K562 (cell line): ENCODE measurements at regions not wholly inside any gene's neighbourhood (a gene's known extent, or its start where the extent isn't known, plus 50 kb on each side); places are given as distances from the start of the nearest gene placed in this dataset.

Experiments used
- ATAC-seq: fragments of 200-7000 bp; cut with Tn5 transposase; 3 replicates; pipeline ENCODE4 v1.9.1; 2020; ENCODE audit warnings: moderate library complexity
- BruUV-seq: library from RNA; stranded (reverse); fragments of 400-500 nt; replicated peaks from 2 replicates; lab custom pipeline; 2021; lab: Mats Ljungman, UMichigan
- CTCF ChIA-PET: fragments of 300-600 bp; formaldehyde crosslinking; extraction: SDS; loops from one replicate; lab custom pipeline; 2021; ENCODE audit warnings: low intra/inter-chr PET ratio; lab: Yijun Ruan, JAX
- POLR2A ChIA-PET: fragments of 300-600, 350-650 bp; sonication (Branson Sonifier 250); formaldehyde crosslinking; extraction: SDS; loops from one replicate; lab custom pipeline; 2021; ENCODE audit warnings: antibody characterized with exemption, inconsistent platforms; lab: Yijun Ruan, JAX
- DNase-seq, 4 experiments: peaks; one replicate each; pipeline versions ENCODE4 v3.0.0 to v3.0.0-alpha.2; 2011 to 2018; ENCODE audit warnings: low spot score in 3 of 4, mixed read lengths in 3 of 4; ENCODE audit errors: extremely low read depth in 1 of 4
- FAIRE-seq: peaks from 2 replicates; lab custom pipeline; 2011; peaks lifted over from hg19 to GRCh38; lab: Jason Lieb, UNC
- H2AFZ ChIP-seq: 2 replicates; pipeline ENCODE4 v1.6.0; 2011; ENCODE audit warnings: low read depth, low read length, control low read depth, inconsistent platforms
- H3K27ac ChIP-seq: fragments of 200-600 bp; 3 replicates; pipeline ENCODE4 v1.8.0; 2011; ENCODE audit warnings: low read depth, mild to moderate bottlenecking, control low read depth, inconsistent platforms, low read length, moderate library complexity, mixed read lengths; ENCODE audit errors: extremely low read depth
- H3K27me3 ChIP-seq, 2 experiments: fragments of 300-600 bp in 1 of 2; 2 replicates in 1 of 2; 3 replicates in 1 of 2; pipeline versions ENCODE4 v1.6.0 to v1.8.0; 2011; ENCODE audit warnings: inconsistent platforms in 2 of 2, low read length in 2 of 2, mild to moderate bottlenecking in 1 of 2, mixed read lengths in 1 of 2, moderate library complexity in 1 of 2; ENCODE audit not compliant: control insufficient read depth in 2 of 2, insufficient read depth in 2 of 2
- H3K36me3 ChIP-seq: fragments of 300-600 bp; 3 replicates; pipeline ENCODE4 v1.8.0; 2011; ENCODE audit warnings: mild to moderate bottlenecking, low read length, inconsistent platforms; ENCODE audit not compliant: control insufficient read depth, insufficient read depth
- H3K4me1 ChIP-seq, 2 experiments: fragments of 200-600 bp in 1 of 2; replicated peaks in 1 of 2; 2 replicates in 1 of 2; 3 replicates in 1 of 2; pipeline versions ENCODE4 v1.5.1 to v1.8.0; 2011; ENCODE audit warnings: inconsistent platforms in 2 of 2, low read length in 2 of 2, mild to moderate bottlenecking in 1 of 2, mixed read lengths in 1 of 2, moderate library complexity in 1 of 2; ENCODE audit not compliant: control insufficient read depth in 2 of 2, insufficient read depth in 2 of 2
- H3K4me2 ChIP-seq: 2 replicates; pipeline ENCODE4 v1.6.1; 2011; ENCODE audit warnings: low read length, control low read depth, inconsistent platforms, mixed read lengths; ENCODE audit not compliant: insufficient read depth
- H3K4me3 ChIP-seq: fragments of 200-600 bp; sonication (generic), shearing (Covaris generic); 2 replicates; pipeline ENCODE4 v1.5.1; 2016; ENCODE audit warnings: control low read depth, inconsistent platforms
- H3K79me2 ChIP-seq: fragments of 200-600 bp; 3 replicates; pipeline ENCODE4 v1.8.0; 2011; ENCODE audit warnings: low read length, inconsistent platforms; ENCODE audit not compliant: control insufficient read depth, insufficient read depth
- H3K9ac ChIP-seq, 2 experiments: 2 replicates each; pipeline versions ENCODE4 v1.6.0 to v1.6.1; 2011; ENCODE audit warnings: low read depth in 2 of 2, low read length in 2 of 2, control low read depth in 1 of 2, inconsistent platforms in 1 of 2, mild to moderate bottlenecking in 1 of 2, mixed read lengths in 1 of 2; ENCODE audit not compliant: insufficient read depth in 1 of 2
- H3K9me1 ChIP-seq: one replicate; pipeline ENCODE4 v1.6.0; 2011; ENCODE audit warnings: inconsistent platforms, mild to moderate bottlenecking, low read length, moderate library complexity; ENCODE audit not compliant: control insufficient read depth, insufficient read depth
- H3K9me3 ChIP-seq: replicated peaks from 2 replicates; pipeline ENCODE4 v1.5.1; 2011; ENCODE audit warnings: low read depth, low read length, inconsistent platforms; ENCODE audit not compliant: control insufficient read depth, insufficient read depth
- H4K20me1 ChIP-seq: replicated peaks from 2 replicates; pipeline ENCODE4 v1.6.1; 2011; ENCODE audit warnings: low read length, inconsistent platforms, mixed read lengths; ENCODE audit not compliant: control insufficient read depth, insufficient read depth
- E2F8 ChIP-seq: fragments of 450-650 bp; IDR thresholded peaks from 2 replicates; pipeline ENCODE4 v1.7.1; 2018; ENCODE audit warnings: mild to moderate bottlenecking, low read depth; ENCODE audit not compliant: partially characterized antibody
- EHMT2 ChIP-seq: fragments of 450-650 bp; IDR thresholded peaks from 2 replicates; pipeline ENCODE4 v1.6.1; 2018; ENCODE audit warnings: antibody characterized with exemption
- ETV1 ChIP-seq: fragments of 450-650 bp; conservative IDR thresholded peaks from 2 replicates; pipeline ENCODE4 v1.6.1; 2016; ENCODE audit warnings: missing genetic modification characterization, control low read depth, low read depth, missing compliant biosample characterization
- HDAC1 ChIP-seq, 2 experiments: fragments of 450-650 bp; IDR thresholded peaks; 2 replicates each; pipeline ENCODE4 v1.6.1; 2016 to 2017; ENCODE audit warnings: inconsistent platforms in 1 of 2, mild to moderate bottlenecking in 1 of 2, moderate library complexity in 1 of 2
- HEY1 ChIP-seq: fragments of 250-450 bp; sonication (Bioruptor Pico); IDR thresholded peaks from 2 replicates; pipeline ENCODE4 v1.5.0; 2020; ENCODE audit warnings: mild to moderate bottlenecking, moderate library complexity, borderline replicate concordance
- KDM1A ChIP-seq, 2 experiments: fragments of 450-650 bp; IDR thresholded peaks; 2 replicates each; pipeline ENCODE4 v1.6.1; 2016; ENCODE audit warnings: mild to moderate bottlenecking in 2 of 2
- LCOR ChIP-seq: sonication (generic); formaldehyde crosslinking; IDR thresholded peaks from 2 replicates; pipeline ENCODE4 v1.8.0; 2022; ENCODE audit warnings: mild to moderate bottlenecking, missing genetic modification reagents
- MAZ ChIP-seq, 2 experiments: fragments of 450-650 bp in 1 of 2; sonication (generic) in 1 of 2; formaldehyde crosslinking; IDR thresholded peaks in 1 of 2; conservative IDR thresholded peaks in 1 of 2; 2 replicates each; pipeline versions ENCODE4 v1.4.0 to v1.5.0; 2020; ENCODE audit warnings: mild to moderate bottlenecking in 1 of 2, missing genetic modification reagents in 1 of 2
- MCM5 ChIP-seq: fragments of 450-650 bp; IDR thresholded peaks from 2 replicates; pipeline ENCODE4 v1.6.1; 2016; ENCODE audit warnings: low read depth
- NFE2 ChIP-seq: IDR thresholded peaks from 2 replicates; pipeline ENCODE4 v1.6.1; 2014; ENCODE audit warnings: antibody characterized with exemption, low read depth
- PHB2 ChIP-seq: fragments of 450-650 bp; IDR thresholded peaks from 2 replicates; pipeline ENCODE4 v1.6.1; 2017; ENCODE audit warnings: low read depth
- RBM17 ChIP-seq: fragments of 200-400 bp; formaldehyde crosslinking; IDR thresholded peaks from 2 replicates; pipeline ENCODE4 v1.6.1; 2017; ENCODE audit warnings: low read depth, mild to moderate bottlenecking, low read length, borderline replicate concordance
- RHOXF2B ChIP-seq: fragments of 250-450 bp; sonication (Bioruptor Pico); conservative IDR thresholded peaks from 2 replicates; pipeline ENCODE4 v1.5.1; 2021
- TGIF2 ChIP-seq: sonication (generic); formaldehyde crosslinking; IDR thresholded peaks from 2 replicates; pipeline ENCODE4 v1.8.1; 2022; ENCODE audit warnings: mild to moderate bottlenecking, missing genetic modification reagents, moderate library complexity
- ZBTB8A ChIP-seq: fragments of 450-650 bp; IDR thresholded peaks from 2 replicates; pipeline ENCODE4 v1.6.1; 2018; ENCODE audit warnings: mild to moderate bottlenecking, moderate library complexity; ENCODE audit not compliant: partially characterized antibody
- ZNF174 ChIP-seq: fragments of 250-450 bp; sonication (Bioruptor Pico); IDR thresholded peaks from 2 replicates; pipeline ENCODE4 v1.4.0; 2020; ENCODE audit warnings: mild to moderate bottlenecking
- WGBS: fragments of 100-300 bp; shearing (Covaris generic); methylation state at CpG from one replicate; pipeline ENCODE4 v1.1.6; 2016; ENCODE audit warnings: low coverage, mixed read lengths; ENCODE audit not compliant: insufficient coverage; ENCODE audit errors: missing lambda C conversion rate; 5-methylcytosine and 5-hydroxymethylcytosine counted together
- in situ Hi-C: fragments of 300-500 bp; cut with MboI; formaldehyde crosslinking; loops from 4 replicates; pipeline ENCODE4 v1.15.0; 2018; ENCODE audit warnings: inconsistent platforms, mixed read lengths
- intact Hi-C: fragments of 100-400 bp; cut with micrococcal nuclease; formaldehyde crosslinking; loops from 2 replicates; pipeline ENCODE4 v1.14.2; 2022

GRCh38 chr20:30599990-30600389, 657.5 kb upstream of the DEFB115 start:
- Histone ChIP-seq H3K4me1 (no peaks in the 10 kb centered on the region; a peak in 1 of 5 replicates), H3K36me3 (no peaks in the 10 kb centered on the region), H3K27me3 (no peaks in the 10 kb centered on the region; a peak in 1 of 5 replicates), H3K9me1 (no peaks in the 10 kb centered on the region), H3K4me2 (no peak overlapping the region), H3K9ac (no peak overlapping the region; a peak in 1 of 4 replicates), H4K20me1 (no peaks in the 10 kb centered on the region), H3K27ac (no peak overlapping the region), H3K9me3 (no peaks in the 10 kb centered on the region), H2AFZ (no peak overlapping the region), H3K4me3 (no peak overlapping the region), H3K79me2 (no peaks in the 10 kb centered on the region)
- ChIA-PET CTCF (no interaction called here), POLR2A (no interaction called here)
- WGBS: 44% methylated on average over 2 of the region's 2 CpGs
- BruUV-seq: no TSS peak
- no peak for TF ChIP-seq PHB2
- no peak for TF ChIP-seq ZNF174 (CRISPR knock-in tag)
- no peak for TF ChIP-seq HEY1 (CRISPR knock-in tag)
- TF ChIP-seq ETV1: no peak
- no peak for TF ChIP-seq ZBTB8A
- no peak for TF ChIP-seq LCOR (CRISPR knock-in tag)
- no peak for TF ChIP-seq RHOXF2B (CRISPR knock-in tag)
- no peak for TF ChIP-seq TGIF2 (CRISPR knock-in tag)
- no peak for FAIRE-seq
- intact Hi-C loops: loop anchor here (10.0 kb wide), 1 partner anchor 65 kb away; no protein-coding TSS in a partner anchor
- ATAC-seq: no peak
- DNase-seq: no peak
- in situ Hi-C loops: no loop called here

DNA sequence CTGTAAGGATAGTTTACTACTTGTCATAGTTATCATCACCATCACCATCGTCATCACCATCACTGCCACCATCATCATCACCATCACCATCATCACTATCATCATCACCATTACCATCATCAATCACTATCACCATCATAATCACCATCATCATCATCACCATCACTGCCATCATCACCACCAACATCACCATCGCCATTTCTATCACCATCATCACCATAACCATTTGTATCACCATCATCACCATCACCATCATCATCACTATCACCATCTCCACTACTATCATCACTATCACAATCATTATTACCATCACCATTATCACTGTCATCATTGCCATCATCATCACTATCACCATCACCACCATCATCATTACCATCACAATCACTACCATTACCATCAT, 655.5 kb upstream of the DEFB115 start:
- H3K4me3 ChIP-seq: no peak overlapping the region
- ATAC-seq (no peak), FAIRE-seq (no peak), DNase-seq (no peak)
- no peak overlapping the region for H3K9ac ChIP-seq
- in situ Hi-C loops (no loop called here), intact Hi-C loops (loop anchor here (10.0 kb wide), 1 partner anchor 63 kb away; no protein-coding TSS in a partner anchor)
- H3K9me3 ChIP-seq: no peaks in the 10 kb centered on the region
- H3K27ac ChIP-seq: no peak overlapping the region
- H3K9me1 ChIP-seq: no peaks in the 10 kb centered on the region
- H3K79me2 ChIP-seq: no peaks in the 10 kb centered on the region
- H3K4me2 ChIP-seq: no peak overlapping the region
- no peaks in the 10 kb centered on the region for H4K20me1 ChIP-seq
- WGBS: 8% methylated on average over 2 of the region's 2 CpGs
- POLR2A ChIA-PET: no interaction called here
- CTCF ChIA-PET: no interaction called here
- H3K27me3 ChIP-seq: no peaks in the 10 kb centered on the region
- BruUV-seq: no TSS peak
- no peaks in the 10 kb centered on the region; a peak in 1 of 5 replicates for H3K4me1 ChIP-seq
- no peak overlapping the region for H2AFZ ChIP-seq
- no peaks in the 10 kb centered on the region for H3K36me3 ChIP-seq
- TF ChIP-seq NFE2: no peak
- TF ChIP-seq MAZ (CRISPR knock-in tag; conservative IDR thresholded peaks at IDR 0.05 in 1 of 2, IDR thresholded peaks at IDR 0.05 in 1 of 2): no peak
- TF ChIP-seq KDM1A (IDR thresholded peaks at IDR 0.05): peak in 1 of 2 experiments; percentile 20; a peak in 2 of 4 replicates
- TF ChIP-seq HDAC1 (IDR thresholded peaks at IDR 0.05): peak in 1 of 2 experiments; percentile 36; a peak in 2 of 4 replicates
- TF ChIP-seq EHMT2: peak; percentile 49; the same call in 1 of the 2 replicates
- TF ChIP-seq E2F8: no peak
- no peak for TF ChIP-seq RBM17
- TF ChIP-seq MCM5: no peak
